Fibroblast of skin of right biceps (primary cell): ENCODE measurements at regions not wholly inside any gene's neighbourhood (a gene's known extent, or its start where the extent isn't known, plus 50 kb on each side); places are given as distances from the start of the nearest gene placed in this dataset.

ENCODE experiments used
- DNase-seq: peaks from one replicate; pipeline ENCODE4 v3.0.0-alpha.2; 2013

DNA sequence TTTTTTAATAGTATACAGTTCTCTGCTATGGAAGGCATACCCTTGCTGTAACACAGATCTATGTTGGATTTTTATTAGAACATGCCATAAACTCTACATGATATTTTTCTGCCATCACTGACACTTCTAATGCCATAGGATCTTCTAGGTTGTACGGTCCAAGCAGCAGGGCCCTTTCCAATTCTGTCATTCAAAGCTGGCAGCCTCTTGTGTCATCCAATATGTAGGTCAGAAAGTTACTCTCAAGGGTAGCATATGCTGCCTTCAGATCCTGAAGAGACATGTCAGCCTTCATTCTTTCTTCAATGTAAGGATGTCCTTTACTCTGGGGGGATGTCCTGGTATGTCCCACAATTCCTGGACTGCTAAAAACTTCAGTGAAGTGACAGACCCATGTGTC lies 629.2 kb upstream of the USP24 start:
- no peak for DNase-seq

DNA sequence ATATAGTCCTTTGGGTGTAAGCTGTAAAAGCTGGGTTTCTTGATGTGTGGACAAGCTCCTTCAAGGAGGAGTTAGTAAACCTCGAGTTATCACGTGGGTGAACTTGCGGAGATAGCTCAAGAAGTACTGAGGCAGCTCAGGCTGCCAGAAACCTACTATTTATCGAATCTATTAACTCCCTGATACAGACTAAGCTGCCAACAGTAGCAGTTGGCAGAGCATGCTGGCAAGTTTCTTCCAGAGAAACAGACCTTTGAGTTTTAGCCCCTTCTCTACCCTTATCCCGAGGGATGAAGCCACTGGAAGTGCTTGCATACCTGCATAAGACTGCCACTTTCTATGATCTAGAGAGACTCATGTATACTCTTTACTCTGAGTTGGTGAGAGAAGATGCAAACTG lies 624.5 kb upstream of the USP24 start:
- no peak for DNase-seq

DNA sequence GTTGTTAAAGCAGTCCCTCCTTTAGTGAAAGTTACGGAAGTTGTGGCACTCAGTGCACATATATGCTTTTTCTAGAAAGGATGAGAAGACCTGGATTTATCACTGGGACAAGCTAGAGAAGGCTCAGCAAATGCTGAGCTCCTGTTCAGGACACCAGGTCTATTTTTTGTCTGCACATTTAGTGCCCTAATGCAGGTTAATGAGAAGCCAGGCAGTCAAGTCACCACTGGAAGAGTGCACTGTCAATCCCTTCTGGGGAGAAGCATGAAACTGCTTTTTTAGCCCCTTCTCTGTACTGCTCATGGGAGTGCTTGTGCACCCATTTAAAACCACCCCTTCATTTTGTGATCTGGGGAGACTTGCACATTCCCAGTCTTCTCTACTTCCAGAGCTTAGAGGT lies 624.1 kb upstream of the USP24 start:
- no peak for DNase-seq

DNA sequence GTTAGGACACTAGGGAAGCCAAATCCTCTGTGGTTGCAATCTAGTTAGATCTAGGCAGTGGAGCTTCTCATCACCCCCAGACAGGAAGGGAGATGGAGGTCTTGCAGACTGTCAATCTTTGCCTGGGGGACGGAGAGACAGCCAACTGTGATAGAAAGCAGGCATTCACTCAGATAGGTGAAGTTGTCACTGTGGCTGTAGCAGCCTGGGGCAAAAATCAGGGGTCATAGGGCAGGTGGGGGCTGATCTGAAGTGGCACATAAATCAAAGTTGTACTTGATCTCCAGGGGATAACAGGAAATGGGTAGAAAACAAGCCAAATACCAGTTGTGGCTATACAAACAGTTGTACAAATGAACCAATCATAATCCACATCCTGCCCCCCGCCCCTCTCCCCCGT lies 620.9 kb upstream of the USP24 start:
- DNase-seq = no peak

DNA sequence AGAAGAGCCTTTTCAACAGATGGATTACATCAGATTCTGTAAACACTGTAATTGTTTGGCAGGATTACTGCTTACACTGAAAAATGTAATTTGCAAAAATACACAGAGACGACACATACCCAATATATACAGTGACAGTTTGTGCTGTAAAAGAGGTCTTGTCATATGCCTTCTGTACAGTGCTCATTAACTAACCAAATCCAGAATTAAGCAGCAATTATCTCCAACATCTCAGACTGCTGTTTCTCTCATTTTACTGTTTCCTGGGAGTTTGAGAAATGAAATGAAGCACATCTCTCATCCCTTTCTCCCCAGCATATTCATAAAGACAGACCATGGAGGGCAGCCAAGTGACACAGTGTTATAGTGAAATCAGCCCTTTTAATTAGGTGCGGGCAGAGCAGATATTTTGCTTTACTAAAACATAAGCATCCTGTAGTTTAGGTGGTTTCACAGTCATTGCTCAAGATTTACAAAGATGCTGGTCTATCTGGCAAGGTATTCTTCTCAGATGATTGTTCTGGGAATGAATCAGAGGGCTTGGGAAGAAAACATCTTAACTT lies 618.4 kb upstream of the USP24 start:
- DNase-seq = peak; percentile 95

DNA sequence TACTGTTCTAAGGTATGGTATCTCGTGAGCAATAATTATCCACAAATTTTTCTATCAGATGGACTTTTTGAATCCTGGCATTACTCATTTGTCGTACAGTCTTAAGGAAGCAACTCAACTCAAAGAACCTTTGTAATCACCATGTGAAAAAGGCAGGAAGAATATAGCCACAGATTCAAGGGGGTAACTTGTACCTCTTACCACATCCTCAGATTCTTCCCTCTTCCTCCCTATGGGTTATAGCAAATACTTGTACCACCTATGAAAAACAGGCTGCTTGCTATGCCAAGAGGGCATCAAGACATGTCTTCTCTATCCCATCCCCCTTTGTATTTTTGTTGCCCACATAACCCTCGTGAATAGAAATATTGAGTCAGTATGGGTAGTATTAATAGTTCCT lies 616.6 kb upstream of the USP24 start:
- no peak for DNase-seq

DNA sequence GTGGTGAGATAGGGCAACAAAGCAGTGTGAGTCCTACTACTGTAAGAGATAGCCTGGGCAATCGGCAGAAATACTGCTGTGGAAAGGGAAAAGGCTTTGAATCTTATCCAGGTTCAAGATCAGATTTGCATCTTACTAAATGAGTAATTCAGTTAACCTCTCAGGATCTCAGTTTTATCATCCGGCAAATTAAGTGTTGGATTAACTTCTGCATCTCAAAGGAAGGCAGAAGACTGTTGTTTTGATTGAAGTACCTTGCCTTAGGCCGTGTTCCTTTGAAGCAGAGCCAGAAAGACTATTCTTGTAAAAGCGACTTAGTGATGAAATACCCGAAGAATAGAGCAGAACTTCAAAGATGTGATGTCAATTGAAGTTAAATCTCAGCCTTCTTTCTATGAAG lies 612.9 kb upstream of the USP24 start:
- DNase-seq = no peak

DNA sequence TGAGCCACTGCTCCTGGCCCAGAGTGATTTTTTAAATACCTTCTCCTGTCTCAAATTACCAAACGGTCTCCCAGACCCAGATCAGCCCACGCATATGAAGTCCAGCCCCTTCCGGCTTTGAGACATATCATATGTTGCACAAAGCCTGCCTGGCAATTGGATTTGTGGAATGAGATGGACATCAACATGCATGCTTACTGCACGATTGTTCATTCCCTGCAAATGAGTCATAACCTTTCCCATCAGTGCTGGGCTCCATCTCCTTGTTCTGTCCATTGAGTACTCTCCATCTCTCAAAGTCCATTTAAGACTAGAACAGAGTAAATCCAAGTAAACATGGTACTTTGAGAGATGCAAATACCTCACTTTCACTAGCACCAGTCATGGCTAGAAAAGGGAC lies 612.2 kb upstream of the USP24 start:
- DNase-seq = peak; percentile 97

DNA sequence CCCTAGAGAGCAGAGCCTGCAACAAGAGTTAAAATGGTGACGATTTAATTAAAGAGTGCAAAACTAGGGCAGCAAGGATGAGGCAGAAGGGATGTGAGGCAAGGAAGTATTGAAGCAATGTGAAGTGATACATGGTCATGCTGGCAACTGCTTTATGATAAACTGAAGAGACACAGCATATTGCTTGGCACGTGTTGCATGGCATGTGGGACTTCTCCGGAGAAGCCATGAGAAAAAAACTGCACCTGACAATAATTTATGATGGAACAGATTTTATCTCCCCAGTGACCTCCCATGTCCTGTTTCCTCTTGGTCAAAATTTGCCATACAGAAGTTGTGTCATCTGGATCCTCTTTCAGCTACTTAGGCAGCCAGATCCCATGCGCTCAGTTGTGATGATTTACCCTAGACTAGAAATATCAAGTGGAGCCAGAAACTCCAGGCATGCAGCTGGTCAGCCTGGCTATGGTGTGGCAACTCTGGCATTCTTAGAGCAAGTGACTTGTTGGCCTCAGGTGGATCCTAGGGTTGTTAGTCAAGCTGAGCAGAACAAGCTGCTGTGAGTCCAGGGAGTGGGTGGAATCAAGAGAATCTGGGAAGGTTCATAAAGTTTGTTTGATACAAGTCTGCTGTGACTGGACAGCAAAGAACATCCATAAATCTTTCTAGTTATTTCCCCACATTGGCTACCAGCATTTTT lies 611.4 kb upstream of the USP24 start:
- DNase-seq = no peak

DNA sequence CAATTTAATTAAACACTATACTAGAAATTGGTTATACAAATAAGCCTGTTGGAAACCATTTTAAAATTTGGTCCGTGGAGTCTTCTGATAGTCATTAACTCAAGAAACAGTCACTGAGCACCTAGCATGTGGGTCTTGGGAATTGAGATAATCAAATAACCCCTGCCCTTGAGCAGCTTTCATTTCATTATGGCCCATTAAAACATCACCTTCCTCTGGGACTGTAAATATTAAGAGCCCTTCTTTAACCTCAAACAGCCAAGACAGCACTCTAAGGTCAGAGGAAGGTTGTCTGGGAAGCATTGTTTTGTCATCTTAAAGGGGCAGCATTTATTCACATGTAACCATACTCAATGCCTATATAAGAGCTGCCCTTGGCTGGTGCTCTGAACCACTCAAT lies 610.3 kb upstream of the USP24 start:
- no peak for DNase-seq

DNA sequence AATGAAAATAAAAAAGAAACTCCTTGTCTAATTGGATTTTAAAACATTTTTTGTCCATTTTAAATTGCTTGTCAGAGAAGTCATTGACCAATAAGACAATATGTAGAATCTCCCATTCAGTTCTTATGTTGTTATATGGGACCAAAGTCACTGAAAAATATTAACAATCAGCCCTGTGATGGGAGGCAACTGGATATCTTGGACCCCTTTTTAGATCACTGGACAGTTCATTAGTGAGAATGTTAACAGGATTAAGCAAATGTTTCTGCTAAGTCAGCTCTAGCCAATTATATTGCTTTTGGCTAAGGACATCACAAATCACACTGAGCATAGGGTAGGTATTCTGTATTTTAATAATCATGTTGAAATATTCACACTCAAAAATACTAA lies 609.1 kb upstream of the USP24 start:
- no peak for DNase-seq

DNA sequence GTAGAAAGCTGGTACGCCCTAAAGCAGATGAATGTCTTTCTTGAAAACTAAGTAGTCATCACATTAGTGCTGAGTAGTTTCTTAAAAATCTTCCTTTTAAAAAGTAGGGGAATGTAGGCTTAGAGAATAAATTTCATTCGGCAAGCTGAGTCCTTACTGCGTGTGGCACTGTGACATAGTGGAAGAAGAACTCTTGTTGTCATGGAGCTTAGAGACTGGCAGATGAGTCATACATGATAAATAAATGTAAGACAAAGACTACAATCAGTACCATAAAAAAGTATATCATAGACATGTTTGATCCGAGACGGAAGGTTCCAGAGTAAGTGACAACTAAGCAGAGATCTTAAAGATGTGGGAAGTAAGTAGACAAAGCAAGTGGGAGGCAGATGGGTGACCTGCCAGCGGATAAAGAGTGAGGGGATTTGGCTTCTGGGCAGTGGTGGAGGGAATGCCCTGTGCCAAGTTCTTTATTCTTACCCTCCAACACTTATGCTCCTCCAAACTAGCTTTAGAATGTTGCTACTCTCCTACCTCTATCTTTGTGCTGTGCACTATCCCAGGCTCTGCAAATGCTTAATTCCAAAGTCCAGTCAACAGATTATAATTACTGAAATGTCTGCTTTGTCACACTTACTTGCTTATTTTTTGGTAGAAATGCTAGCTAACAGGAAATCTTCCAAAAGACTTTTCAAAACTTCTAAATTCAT lies 608.5 kb upstream of the USP24 start:
- peak; percentile 79 for DNase-seq

DNA sequence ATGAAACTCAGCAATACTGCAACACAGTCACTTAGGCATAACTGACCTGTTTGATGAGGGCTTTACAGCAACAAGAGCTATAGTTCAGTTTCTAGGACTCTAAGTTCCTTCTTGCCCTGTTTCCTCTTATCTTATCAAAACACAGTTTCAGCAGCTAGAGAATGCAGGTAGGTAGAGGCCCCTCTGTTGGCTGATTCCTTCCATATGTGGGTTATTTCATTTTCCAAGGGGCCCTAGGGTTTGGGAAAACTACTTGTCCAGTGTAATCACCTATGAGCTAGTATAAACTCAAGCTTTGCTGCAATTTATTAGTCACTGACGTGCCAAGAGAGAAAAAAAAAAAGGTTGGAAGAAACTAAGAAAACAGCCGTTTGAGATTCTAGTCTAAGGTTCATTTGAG lies 607.7 kb upstream of the USP24 start:
- no peak for DNase-seq

DNA sequence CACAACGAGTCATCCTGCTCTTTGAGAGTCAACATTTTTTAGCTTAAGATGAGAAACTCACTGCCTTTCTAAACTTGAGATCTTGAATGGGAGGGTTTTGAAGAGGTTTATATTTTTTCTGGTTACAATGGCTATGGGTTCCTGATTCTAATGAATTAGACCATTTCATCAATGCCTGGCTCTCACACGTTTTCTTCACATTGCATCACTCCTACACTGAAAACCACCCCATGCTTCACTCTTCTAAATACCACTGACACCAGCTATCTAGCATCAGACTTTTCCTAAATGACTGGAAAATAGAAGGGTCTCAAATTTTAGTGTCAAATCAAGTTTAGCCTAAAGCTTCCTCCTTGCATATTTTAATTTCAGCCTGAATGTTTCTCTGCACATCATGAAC lies 606.1 kb upstream of the USP24 start:
- DNase-seq = no peak

DNA sequence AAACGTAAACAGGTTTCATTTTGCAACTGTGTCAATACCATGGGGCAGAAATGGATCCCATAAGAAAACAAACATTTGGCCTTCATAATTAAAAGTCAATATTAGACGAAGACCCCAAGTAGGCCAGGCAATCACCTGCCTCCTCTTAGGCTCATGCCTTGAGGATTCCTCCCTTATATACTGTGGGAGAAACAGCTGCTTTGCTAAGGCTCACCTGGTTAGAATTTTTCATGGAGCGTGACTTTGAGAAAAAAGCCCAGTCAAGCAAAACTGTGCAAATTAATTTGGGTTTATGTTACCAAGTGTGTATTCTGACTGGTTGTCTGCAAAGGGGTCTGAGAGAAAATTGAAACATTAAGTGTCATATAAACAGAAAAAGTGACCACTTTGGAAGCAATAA lies 605.3 kb upstream of the USP24 start:
- DNase-seq = no peak

DNA sequence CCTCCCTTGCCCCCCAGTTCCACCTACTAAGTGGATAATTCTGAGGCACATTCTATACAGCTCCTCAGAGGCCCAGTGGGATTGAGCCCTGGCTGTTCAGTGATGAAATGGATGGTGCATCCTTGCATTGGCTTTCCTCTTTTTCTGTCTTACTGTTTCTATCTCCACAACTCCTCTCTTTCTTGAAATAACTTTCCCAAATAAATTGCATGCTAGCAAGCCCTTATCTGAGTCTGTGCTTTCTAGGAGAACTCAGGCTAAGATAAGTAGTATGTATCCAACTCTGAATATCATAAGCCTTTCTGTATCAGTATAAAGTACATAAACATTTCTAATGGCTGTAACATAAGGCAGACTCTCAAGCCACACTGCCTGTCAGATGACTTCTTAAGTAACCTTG lies 603.8 kb upstream of the USP24 start:
- DNase-seq = no peak

DNA sequence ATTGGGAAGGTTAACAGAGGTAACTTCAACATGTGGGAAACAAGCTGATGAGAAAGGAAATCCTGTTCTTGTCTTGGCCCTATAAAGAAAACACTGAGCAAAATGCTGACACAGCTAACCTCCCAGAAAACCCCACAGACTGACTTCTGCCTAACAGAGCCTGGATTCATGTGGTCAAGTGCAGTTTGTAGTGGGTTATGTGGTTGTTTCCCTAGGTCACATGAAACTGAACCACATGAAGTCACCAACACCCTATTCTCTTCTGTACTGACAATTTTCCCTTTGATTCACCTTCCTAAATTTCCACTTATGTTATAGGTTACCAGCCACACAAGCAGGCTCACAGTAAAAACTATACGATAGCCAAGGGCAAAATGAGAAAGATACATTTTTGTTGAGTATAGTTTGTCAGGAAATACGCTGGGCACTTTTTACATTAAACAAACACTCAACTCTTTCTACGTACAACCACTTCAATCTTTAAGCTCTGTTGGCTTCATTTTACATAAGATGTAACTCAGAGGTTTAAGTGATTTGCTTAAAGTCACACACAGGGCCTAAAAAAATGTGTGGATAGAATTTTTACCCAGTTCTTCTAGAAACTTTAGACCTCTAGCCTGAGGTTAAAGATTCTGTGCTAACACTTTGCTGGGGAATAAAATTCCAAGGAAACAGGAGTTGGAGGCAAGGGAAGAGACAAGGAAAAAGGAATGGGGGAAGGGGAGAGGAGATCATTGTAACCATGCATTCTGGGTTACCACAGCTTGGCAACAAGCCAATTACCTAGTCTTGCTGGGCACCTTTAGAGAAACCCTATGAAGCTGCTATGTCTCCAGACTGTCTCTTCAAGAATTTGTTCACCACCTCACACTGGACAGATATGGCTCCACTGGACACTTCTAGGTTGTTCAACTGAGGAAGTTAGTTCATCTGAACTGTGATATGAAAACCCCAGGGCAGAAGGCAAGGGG lies 601.6 kb upstream of the USP24 start:
- DNase-seq = no peak

DNA sequence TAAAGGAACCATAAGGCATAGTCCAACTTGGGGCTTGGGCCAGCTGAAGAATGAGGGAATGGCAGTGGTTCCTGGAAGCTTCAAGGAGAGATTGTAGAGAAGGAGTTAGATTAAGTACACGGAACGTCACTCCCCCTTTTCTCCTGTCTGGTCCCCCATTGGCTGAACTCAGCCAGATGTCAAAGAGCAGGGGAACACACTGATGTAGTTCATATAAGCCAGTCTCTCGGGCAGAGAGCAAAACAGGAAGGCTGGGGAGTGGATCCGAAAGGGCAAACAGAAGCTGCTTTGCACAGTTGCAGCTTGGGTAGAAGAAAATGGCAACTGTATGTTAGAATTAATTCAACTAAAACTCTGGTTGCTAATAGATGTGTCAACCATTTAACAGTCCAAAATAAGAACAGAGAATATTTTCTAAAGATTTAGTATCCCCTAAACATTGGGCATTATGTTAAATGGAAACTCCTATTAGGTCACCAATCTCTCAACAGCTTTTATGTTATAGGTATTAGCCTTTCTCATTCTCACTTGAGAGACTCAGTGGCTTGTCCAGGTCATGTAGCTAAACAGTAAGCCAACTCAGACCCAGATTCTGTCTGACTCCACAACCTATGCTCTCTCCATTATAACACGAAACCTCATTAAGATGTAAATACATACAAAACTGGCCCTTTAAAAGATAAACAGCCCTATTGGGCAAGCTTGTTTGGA lies 600.7 kb upstream of the USP24 start:
- DNase-seq = no peak

DNA sequence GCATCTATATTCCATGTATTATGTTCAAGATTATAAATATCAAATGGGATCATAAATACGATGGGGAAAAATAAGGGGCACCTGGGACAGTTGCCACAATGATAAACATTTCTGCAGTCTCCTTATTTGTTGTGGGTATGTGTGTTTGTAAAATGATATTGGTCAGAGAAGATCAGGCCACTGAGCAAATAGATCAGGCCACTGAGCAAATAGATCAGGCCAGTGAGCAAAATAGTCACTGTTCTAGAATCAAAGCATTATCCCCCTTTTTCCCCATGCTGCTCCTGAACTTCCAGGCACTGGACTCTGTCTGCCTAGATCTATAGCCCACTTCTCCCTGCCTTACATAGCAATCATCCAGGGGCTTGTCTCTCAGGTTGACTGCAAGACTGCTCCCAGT lies 599.8 kb upstream of the USP24 start:
- no peak for DNase-seq

DNA sequence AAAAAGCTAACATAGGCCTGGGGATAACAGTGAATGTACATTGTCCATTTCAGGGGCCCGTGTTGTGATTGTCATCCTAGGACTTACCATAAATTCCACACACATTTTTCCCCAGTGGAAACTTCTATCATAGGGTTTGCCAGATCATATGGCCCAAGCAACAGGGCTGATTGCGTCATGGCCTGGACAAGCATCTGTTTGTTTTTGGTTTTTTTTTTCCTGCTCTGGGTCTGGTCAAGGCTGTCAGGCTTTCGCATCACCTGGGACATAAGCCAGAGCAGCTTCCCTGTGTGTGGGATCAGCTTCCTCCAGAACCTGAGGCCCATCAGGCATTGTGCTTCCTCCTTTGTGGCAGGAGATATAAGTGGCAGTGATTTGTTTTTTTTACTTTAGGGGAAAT lies 598.5 kb upstream of the USP24 start:
- DNase-seq = peak; percentile 69

DNA sequence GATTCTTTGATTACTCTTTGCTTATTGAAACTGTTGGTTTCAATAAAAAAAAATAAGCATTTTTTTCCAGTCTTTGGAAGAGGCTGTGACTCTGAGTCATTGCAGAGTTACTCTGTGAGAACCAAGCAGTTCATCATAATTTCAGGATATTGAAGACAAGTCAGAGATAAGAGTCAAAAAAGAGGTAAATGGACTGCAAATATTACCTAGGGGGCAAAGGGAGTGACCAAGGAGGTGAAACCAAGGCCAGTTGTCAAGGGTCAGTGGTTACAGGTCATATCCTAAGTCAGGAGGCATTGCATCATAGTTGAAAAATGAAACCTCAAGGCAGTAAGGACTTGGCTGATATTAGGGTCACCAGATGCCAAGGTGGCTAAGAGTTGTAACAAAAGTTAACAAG lies 597.1 kb upstream of the USP24 start:
- DNase-seq = peak; percentile 43

DNA sequence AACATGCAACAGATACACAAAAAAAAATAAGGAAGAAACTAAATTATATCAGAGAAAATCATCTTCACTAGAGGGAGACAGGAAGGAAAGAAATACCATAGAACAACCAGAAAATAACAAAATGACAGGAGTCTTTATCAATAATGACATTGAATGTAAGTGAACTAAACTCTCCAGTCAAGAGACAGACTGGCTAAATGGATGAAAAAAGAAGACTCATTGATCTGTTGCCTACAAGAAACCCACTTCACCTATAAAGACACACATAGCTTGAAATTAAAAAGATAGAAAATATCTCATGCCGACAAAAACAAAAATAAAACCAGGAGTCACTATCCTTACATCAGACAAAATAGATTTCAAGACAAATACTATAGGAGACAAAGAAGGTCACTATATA lies 593.1 kb upstream of the USP24 start:
- DNase-seq = no peak

DNA sequence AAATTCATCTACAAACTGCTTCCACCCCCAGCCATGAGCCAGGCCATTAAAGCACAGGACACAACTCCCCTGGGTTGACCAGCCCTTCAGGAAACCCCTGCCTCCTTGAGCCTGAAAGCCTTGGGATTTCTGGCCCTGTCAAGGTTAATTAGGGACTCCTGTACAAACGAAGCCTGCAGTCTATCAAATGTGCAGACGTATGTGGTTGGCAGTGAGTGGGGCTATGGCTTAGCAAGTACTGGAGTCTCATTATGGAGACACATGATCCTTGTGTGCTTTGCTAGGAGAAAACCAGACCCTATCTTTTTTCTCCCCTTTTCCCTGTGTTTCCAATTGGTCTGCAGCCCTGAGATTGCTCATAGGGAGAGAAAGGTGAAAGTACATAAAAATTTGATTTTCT lies 588.3 kb upstream of the USP24 start:
- DNase-seq = no peak
